ENCODE measurements at regions not wholly inside any gene's neighbourhood (a gene's known extent, or its start where the extent isn't known, plus 50 kb on each side); places are given as distances from the start of the nearest gene placed in this dataset.
"Not testable (repeated sequence)": the region's sequence is repeated elsewhere in the genome, so short reads cannot be mapped to it uniquely, and the experiment has no call there.

GRCh38 chr3:165716592-165716991 is 120.6 kb downstream of the BCHE start:
- DNase-seq (ENCODE audit: low spot score) = no peak

DNA sequence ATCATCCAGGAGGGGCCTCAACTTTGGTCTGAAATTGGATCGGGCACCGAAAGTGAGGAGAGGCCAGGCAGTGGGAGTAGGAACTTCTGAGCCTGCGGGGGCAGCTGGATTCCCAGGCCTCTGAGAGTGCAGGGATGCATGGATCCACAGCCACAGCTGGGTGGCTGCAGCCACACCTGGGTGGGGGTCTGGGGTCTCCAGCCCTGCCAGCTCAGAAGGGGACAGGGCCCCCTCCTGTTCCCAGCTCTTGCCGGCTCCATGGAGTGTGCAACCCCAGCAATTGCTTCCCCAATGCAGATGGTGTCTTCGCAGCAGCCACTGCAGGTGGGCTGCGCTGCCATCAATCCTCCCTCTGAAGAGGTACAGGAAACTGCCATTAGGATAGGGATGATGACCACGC is 123.7 kb downstream of the BCHE start:
- DNase-seq (ENCODE audit: low spot score) = no peak

GRCh38 chr3:165712382-165712781 is 124.8 kb downstream of the BCHE start:
- DNase-seq (ENCODE audit: low spot score) = no peak

DNA sequence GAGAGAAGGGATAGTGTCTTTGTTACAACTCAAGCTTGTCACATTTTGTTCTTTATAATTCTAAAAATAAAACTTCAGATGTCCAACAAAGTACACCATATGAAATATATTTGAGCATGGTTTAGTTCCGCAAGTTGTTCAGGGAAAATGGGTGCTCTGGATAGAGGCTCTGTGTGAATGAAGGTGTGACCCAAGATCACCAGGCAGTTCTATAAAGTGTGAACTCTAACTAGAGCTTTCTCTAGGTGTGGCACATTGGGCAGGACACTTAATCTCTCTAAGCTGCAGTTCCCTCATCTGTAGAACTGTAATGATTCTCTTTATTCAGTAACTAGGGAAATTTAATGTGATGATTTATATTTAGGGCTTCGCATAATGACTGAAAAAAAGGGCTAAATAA is 139.3 kb downstream of the BCHE start:
- no peak for DNase-seq (ENCODE audit: low spot score)

- DNase-seq (ENCODE audit: low spot score) = no peak
Observed at GRCh38 chr3:165696496-165696895, 140.7 kb downstream of the BCHE start.

DNA sequence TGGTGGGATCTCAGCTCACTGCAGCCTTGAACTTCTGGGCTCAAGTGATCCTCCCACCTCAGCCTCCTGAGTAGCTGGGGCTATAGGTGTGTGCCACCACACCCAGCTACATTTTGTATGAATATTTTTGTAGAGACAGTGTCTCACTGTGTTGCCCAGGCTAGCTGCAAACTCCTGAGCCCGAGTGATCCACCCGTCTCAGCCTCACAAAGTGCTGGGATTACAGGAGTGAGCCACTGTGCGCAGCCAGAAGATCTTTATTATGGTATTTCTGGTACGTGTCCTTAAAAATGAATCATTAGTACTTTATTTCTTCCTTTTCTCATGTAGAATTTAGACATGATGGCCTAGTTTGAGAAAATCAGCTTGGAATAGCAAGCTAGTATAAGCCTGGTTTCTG is 153.3 kb downstream of the BCHE start:
- no peak for DNase-seq (ENCODE audit: low spot score)

- DNase-seq (ENCODE audit: low spot score) = no peak
Observed at GRCh38 chr3:165682734-165683133, 154.5 kb downstream of the BCHE start.

DNA sequence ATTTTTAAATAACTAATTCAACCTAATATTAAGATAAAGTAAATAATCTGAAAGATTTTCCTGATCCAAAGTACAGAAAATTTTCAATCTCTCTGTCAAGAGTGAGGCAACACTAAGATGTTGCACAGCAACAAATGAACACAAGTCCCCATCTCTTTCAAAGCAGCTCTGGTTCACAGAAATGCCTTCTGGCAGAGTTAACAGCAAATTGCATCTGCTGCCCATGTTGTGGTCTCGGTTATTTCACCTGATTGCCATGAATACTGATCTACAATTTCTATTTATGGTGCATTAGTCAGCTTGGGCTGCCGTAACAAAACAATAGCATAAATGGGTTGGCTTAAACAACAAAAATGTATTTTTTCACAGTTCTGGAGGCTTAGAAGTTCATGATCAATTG is 167.3 kb downstream of the BCHE start:
- DNase-seq (ENCODE audit: low spot score) = no peak

- no peak for DNase-seq (ENCODE audit: low spot score)
Observed at GRCh38 chr3:165669504-165669903, 167.7 kb downstream of the BCHE start.

GRCh38 chr3:165667676-165668075 is 169.5 kb downstream of the BCHE start:
- DNase-seq (ENCODE audit: low spot score) = no peak

DNA sequence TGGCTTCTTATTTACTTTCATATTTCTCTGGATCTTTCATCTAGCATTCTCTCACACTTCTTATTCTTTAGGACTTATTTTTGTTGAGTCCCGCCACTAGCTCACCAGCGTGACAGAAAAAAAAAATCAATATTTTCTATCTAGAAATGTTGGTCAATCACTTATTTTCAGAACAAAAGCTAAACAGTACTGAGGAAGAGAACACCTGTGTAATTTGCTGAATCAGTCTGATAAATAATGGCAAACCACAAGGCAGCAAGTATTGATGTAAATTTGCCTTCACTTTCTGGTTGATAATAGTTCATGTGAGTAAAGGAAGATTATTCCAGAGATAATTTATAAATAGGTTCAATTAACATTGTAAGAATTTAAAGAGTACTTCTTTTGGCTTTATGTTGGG is 179.2 kb downstream of the BCHE start:
- DNase-seq (ENCODE audit: low spot score) = no peak

DNA sequence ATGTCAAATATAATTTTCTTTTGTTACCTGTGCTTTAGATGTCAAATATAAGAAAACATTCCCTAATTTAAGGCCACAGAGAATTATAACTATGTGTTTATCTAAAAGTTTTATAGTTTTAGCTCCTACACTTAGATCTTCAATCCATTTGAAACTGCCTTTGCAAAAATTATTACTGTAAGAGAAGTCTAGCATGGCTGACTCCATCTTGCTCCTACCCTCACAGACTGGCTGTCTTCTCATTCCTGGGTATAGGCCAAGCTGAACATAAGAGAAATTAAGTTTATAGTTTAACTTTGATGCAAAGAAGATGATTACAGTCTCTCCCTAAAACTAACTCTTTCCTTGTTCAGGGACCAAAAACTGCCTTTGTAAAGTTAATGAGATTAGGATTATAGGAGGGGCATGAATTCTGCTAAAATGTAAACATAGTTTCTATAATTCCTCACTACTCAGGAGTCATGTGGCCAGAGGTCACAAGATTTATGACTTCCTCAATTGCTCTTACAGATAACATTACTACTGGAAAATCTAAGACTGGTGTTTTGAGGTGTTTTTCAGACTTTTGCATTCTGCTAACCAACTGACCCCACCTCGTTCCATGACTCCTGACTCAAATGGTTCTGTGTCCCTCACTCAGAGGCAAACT is 184.0 kb downstream of the BCHE start:
- no peak for DNase-seq (ENCODE audit: low spot score)

DNA sequence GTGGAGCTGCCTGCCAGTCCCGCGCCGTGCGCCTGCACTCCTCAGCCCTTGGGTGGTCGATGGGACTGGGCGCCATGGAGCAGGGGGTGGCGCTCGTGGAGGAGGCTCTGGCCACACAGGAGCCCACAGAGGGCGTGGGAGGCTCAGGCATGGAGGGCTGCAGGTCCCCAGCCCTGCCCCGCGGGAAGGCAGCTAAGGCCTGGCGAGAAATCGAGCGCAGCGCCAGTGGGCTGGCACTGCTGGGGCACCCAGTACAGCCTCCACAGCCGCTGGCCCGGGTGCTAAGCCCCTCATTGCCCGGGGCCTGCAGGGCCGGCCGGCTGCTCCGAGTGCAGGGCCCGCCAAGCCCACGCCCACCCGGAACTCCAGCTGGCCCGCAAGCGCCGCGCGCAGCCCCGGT is 187.9 kb downstream of the BCHE start:
- DNase-seq (ENCODE audit: low spot score) = not testable (repeated sequence)

DNA sequence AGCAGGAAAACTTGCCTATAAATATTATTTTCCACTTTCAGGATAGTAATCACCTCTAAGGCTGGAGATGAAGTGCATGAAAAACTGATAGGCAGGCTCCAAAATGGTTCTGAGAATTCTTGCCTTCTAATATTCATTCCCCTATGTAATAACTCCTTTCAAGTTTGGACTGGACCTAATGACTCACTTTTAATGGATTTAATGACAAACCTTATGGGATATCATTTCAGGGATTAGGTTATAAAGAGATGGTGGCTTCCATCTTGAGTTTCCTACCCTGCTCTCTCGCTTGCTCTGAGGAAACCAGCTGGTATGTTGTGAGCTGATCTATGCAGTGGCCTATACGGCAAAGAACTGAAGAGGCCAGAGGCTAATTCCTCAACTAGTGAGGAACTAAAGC is 192.0 kb downstream of the BCHE start:
- DNase-seq (ENCODE audit: low spot score) = no peak

- DNase-seq (ENCODE audit: low spot score) = no peak
Observed at GRCh38 chr3:165644331-165644730, 192.9 kb downstream of the BCHE start.

DNA sequence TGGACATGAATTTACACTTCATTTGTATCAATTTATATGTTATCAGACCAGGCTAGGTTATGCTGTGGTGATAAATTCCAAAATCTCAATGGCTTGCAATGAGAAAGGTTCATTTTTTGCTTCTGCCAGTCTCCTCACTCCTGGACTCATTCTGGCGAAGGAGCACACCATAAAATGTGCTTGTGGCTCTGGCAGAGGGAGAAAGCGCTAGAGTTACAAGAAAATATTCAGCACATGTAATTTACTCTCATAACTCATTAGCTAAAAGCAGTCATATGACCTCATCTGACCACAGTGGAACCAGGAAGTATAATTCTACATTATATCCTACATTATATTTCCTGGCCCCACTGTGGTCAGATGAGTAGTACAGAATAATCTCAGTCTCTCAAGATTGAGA is 193.8 kb downstream of the BCHE start:
- no peak for DNase-seq (ENCODE audit: low spot score)

DNA sequence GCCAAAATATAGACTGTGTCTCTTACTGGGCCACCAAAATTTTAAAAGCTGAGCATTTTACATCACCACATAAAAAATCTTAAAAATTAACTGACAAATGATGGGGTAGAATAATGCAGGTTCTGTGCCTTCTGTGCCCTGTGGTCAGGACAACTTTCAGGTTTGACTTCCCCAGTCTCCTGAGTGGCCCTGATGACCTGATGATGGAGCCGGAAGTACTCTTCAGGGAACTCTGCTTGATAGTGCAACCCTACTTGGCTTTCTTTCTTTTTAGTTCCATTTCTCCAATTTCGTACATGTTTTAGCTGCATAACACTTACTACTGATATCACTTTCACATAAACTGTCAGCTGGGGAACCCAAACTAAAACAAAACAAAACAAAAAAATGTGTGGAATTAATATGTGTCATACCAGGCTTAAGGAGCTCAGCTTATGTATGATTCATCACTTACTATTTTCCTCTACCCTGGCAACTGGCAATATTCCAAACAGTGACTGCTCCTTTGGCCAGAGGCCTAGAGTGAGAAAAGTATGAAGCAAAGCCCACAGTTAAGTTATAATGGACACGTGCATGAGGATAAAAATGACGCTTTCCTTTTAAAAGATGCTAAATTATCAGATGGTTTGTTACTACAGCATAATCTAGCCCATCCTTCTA is 194.3 kb downstream of the BCHE start:
- no peak for DNase-seq (ENCODE audit: low spot score)

DNA sequence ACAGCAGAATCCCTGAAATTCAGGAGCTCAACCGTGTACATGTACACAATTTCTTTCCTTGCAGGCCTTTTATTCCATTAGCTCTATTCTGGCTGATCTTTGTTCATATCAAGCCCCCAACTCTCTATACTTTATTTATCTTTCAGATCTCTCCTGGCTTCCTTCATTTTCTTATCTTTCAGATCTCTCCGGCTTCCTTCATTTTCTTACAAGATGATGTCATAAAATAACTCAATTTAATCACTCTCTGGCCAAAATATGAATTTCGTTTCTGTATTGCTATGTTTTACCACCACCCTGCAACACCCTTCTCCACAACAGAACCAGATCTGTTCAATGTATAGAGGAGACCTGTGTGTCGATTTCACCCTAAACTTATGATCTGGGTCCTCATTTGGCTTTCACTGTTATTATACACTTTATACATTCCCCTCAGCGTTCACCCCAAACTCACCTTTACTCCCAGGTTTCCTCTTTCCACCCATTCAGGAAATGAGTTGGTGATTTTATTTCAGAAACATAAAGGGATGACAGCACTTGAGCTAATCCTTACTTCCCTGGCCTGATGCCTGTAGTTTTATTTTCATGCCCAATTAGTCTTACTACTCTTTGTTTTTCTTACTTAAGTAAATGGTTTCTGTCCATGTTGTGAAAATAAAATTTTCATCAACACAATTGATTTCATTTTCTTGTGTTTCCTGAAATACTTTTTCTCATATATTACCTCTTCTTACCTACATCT is 195.5 kb downstream of the BCHE start:
- DNase-seq (ENCODE audit: low spot score) = no peak

DNA sequence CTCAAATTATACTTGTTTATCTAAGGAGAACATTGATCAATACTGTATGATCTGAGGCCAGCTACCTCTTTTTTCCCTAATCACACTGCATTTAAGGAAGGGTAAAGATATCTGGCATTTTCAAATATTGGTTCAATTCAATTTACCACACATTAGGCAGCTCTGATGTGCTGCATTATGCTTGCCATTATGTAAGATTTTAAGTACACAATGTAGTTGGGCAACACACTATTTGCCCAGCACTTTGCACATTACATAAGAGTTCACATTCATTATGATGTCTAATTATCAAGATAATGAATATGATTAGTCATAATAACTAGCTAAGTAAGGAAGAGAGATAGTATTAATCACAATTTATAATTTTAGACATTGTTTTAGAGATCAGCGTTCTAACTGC is 196.3 kb downstream of the BCHE start:
- no peak for DNase-seq (ENCODE audit: low spot score)

- DNase-seq (ENCODE audit: low spot score) = no peak
Observed at GRCh38 chr3:165640031-165640430, 197.2 kb downstream of the BCHE start.

GRCh38 chr3:165638034-165638433 is 199.2 kb downstream of the BCHE start:
- no peak for DNase-seq (ENCODE audit: low spot score)

DNA sequence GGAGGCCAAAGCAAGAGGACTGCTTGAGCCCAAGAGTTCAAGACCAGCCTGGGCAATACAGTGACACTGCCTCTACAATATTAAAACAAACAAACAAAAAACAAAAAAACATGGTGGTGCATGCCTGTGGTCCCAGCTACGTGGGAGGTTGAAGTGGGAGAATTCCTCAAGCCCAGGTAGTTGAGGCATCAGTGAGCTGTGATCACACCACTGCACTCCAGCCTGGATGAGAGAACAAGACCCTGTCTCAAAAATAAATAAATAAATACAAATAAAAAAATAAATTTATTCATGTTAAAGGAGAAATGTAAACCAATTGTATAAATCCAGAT is 200.6 kb downstream of the BCHE start:
- no peak for DNase-seq (ENCODE audit: low spot score)
